ENCODE measurements at regions not wholly inside any gene's neighbourhood (a gene's known extent, or its start where the extent isn't known, plus 50 kb on each side); places are given as distances from the start of the nearest gene placed in this dataset.

DNA sequence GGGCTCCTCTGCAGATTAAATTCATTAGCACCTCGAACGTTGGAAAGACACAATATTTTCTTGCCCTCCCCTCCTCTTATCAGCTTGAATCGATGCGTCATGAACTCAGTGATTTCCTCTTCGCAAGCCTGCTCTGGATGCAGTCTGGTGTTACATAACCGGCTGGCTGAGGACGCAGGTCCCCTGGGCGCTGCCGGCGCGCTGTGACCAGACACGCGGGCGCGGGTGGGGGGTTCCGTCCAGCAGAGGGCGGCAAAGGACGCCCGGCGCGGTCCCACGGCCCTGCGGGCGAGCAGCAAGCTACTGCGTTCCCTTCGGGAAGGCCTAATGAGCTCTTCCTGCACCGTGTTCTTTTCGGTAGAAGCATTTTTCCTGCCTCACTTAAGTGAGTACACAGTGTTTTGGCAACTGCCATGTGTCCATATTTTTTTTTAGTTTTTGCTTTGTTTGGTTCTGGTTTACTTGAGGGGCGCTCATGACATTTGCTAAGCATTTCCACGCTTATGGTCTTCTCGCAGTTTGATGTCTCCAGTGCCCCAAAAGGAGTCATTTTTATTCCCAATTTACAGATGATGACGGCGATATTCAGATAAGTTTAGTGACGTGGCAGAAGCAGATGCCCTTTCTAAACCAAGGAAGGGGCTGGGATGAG is 112.2 kb upstream of the MBNL2 start:
- DNase-seq (ENCODE audit: low spot score) (peak; percentile 94), ATAC-seq (peak; percentile 100)

DNA sequence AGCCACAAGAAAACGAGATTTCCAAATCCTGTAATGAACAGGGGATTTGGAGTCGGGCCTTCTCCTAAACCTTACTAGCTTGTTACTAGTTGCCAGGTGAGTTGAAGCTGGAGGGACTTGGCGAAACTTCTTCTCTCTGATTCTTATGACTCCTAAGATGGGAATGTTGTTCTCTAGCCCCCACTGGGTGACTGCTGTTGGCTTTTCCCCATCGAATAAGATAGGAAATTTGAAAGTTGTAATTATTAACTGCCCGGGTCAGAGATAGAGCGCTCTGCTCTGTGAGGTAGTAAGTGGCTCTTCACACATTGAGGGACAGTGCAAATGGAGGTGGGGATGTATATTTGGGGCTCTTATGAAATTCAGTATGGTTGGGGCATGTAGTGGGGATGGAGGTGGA is 111.2 kb upstream of the MBNL2 start:
- ATAC-seq = no peak

DNA sequence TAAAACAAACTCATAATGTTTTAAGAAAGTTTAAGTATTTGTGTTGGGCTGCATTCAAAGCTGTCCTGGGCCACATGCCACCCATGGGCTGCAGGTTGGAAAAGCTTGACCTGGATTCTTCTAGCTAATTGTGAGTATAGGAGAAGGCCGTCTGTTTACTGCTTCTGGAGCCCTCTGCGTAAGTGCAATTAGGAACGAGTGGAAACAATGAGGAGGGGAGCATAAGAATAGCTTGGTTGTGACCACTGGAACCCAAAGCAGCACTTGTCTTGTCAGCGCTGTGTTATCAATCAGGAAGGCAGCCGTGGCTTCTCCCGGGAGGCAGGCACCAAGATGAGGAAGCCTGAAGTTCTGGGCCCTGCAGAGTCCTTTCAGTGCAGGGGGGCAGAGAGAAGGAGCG is 110.4 kb upstream of the MBNL2 start:
- no peak for ATAC-seq

More for the DNA sequence above, 111.2 kb upstream of the MBNL2 start:
- DNase-seq (ENCODE audit: low spot score) = no peak

GRCh38 chr13:97112446-97113152 is 109.5 kb upstream of the MBNL2 start:
- DNase-seq (ENCODE audit: low spot score) = no peak
- ATAC-seq = no peak

More for the DNA sequence above, 110.4 kb upstream of the MBNL2 start:
- DNase-seq (ENCODE audit: low spot score) = no peak

DNA sequence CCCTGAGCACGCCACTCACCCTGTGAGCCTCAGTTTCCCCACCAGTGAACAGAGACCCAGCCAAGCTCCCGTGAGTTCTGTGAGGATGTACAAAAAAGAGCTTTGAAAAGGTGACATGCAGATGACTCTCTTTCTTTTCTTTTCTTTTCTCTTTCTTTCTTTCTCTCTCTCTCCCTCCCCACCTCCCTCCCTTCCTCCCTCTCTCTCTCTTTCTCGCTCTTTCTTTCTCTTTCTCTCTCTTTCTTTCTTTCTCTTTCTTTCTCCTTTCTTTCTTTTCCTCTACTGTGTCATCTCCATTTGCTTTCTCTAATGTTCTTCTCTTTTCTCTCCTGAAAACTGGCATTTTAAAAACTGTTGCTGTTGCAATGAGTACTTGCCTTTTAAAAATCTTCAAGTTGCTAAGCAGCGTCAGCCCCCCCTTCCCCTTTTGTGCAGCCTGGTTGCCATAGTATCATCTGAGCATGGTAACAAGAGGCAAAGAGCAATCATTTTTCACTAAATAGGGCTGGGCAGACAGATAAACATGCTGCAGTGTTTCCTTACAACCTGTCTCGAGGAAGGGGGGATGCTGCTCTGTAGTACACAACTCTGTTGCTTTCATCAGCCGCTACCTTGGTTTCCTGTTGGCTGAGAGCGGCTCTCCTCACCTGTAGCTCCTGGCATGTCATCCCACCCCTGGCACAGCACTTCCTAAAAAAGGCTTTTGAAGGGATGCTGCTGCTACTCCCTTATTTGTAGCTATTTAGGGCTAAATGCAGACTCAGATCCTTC is 108.7 kb upstream of the MBNL2 start:
- DNase-seq (ENCODE audit: low spot score) (no peak), ATAC-seq (no peak)

DNA sequence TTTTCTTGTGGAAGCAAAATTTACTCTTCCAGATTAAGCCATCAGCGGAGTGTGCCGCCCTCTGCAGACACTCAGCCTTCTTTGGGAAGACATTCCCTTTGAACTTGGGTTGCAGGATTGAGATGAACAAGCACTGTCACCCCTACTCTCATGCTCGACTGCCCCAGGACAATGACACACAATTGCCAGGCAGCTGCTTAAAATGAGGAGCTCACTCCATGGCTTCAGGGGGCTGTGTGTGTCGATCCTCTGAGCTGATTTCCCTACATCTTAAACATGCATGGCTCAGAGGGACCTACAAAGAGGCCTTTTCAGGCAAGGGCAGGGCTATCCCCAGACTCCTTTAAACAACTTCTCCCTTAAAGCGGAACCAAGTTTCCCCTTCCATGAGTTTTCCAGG is 107.5 kb upstream of the MBNL2 start:
- DNase-seq (ENCODE audit: low spot score) = no peak

DNA sequence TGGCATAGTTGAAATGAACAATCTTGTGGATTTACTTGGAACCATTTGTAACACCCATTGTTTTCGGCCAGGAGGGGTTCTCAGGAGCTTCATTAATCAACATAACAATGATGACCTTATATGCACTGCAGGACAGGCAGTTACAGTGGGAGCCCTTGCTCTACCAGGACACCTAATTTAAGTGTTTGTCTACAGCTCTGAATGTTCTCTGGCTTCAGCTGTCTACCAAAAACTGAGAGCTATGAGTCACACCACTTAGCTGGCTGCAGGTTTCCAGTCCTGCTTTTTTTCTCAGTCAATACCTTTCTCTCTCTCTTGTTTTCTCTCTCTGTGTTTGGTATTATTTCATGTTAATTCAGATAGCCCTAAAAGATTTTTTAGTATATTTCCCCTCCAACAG is 105.4 kb upstream of the MBNL2 start:
- ATAC-seq = no peak
- DNase-seq (ENCODE audit: low spot score) = no peak

More for the DNA sequence above, 107.5 kb upstream of the MBNL2 start:
- ATAC-seq = no peak

- no peak for DNase-seq (ENCODE audit: low spot score)
- no peak for ATAC-seq
Observed at GRCh38 chr13:97117388-97117910, 104.7 kb upstream of the MBNL2 start.

- ATAC-seq (no peak), DNase-seq (ENCODE audit: low spot score) (no peak)
Observed at GRCh38 chr13:97119943-97120342, 102.2 kb upstream of the MBNL2 start.

- DNase-seq (ENCODE audit: low spot score) = no peak
- no peak for ATAC-seq
Observed at GRCh38 chr13:97120346-97120745, 101.8 kb upstream of the MBNL2 start.

GRCh38 chr13:97120976-97121375 is 101.2 kb upstream of the MBNL2 start:
- DNase-seq (ENCODE audit: low spot score) (no peak), ATAC-seq (no peak)

- ATAC-seq (no peak), DNase-seq (ENCODE audit: low spot score) (no peak)
Observed at GRCh38 chr13:97121894-97122293, 100.2 kb upstream of the MBNL2 start.

- ATAC-seq = no peak
- no peak for DNase-seq (ENCODE audit: low spot score)
Observed at GRCh38 chr13:97122381-97122996, 99.6 kb upstream of the MBNL2 start.

- DNase-seq (ENCODE audit: low spot score) = no peak
- ATAC-seq = no peak
Observed at GRCh38 chr13:97124206-97124605, 97.9 kb upstream of the MBNL2 start.

DNA sequence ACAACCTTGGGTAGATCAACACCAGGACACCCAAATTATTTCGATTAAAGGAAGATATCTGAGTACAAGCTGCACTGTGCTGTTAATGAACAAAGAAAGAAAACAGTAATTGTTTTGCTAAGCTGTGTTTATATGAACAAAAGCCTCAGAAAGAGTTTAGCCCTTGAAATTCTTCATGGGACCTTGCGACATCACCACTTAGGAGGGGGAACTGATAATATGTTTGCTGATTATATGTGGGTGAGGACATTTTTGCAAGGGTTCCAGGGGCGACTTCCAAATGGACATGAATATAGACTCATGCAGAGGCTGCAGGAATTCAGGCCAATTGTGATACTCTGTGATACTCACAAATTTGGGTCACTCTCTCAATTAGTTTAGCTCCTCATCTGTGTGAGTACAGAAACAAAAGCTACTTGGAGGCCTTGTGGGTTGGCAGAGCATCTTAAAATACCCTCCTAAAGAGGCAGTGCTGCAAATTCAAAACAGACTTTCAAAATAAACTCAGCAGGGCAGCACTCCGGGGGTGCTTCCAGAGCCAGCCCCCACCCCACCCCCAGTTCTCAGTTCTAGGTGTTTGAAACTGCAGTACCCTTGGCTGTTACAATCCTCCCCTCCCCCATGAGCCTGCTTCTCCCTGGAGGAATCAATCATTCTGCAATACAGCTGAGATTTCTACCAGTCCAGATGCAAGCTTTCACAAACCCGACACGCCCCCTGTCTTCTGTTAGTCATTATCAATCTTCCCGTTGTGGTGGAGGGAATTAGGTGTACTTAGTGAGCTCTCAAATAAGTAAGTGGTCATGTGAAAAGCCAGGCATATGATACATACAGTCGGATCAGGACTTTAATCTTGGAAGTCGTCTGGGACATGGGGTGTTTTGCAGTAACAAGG is 97.0 kb upstream of the MBNL2 start:
- ATAC-seq (no peak), DNase-seq (ENCODE audit: low spot score) (no peak)

- ATAC-seq = no peak
- no peak for DNase-seq (ENCODE audit: low spot score)
Observed at GRCh38 chr13:97125810-97126738, 96.1 kb upstream of the MBNL2 start.

DNA sequence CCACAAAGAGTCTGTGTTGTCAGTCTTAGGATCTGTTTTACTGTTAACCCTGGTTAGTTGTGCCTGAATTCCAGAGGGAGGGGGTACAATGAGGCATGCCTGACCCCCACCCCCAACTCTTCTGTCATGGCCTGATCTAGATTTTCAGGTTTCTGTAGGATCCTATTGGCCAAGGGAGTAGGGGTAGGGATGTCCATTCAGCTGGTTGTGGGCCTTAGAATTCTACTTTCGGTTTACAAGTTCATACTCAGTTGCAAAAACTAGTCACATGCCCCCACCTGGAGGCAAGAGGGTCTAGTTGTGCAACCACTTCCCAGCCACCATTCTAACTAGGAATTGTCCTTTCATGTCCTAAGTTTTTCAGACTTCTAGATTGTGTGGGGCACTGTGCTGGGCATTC is 94.3 kb upstream of the MBNL2 start:
- ATAC-seq = no peak

DNA sequence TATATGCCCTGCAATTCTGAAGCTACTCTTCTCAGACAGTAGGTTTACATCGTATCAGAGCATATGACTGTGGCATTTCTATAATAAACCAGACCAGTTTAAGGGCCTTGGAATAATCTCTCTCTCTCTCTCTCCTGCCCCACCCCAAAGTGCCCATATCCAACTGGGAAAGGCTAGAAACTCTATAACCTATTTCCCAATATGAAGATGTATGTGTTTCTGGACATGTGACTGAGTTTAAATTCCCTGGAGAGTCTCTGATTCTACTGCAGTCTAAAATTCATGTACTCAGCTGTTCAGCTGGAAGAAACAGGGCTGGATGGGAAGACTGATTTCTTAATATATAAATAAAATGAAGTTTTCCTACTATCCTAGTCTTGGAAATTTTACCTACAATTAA is 91.9 kb upstream of the MBNL2 start:
- no peak for DNase-seq (ENCODE audit: low spot score)
- ATAC-seq = no peak

More for the DNA sequence above, 94.3 kb upstream of the MBNL2 start:
- DNase-seq (ENCODE audit: low spot score) = no peak

- DNase-seq (ENCODE audit: low spot score) = no peak
- ATAC-seq = no peak
Observed at GRCh38 chr13:97131447-97131846, 90.7 kb upstream of the MBNL2 start.

Data from left lobe of liver (tissue), 2 donors.